WTC11 (cell line): ENCODE measurements at regions not wholly inside any gene's neighbourhood (a gene's known extent, or its start where the extent isn't known, plus 50 kb on each side); places are given as distances from the start of the nearest gene placed in this dataset.

Source experiments
- ATAC-seq: fragments of 200-7000 bp; cut with Tn5 transposase; 2 replicates; pipeline ENCODE4 v1.10.0; 2021; ENCODE audit warnings: mild to moderate bottlenecking, moderate library complexity
- CTCF ChIA-PET: fragments of 300-600 bp; sonication (Branson Sonifier 250); formaldehyde crosslinking; loops from one replicate; lab custom pipeline; 2021; ENCODE audit warnings: antibody characterized with exemption; lab: Charles Lee
- POLR2A ChIA-PET: fragments of 350-600 bp; sonication (Branson Sonifier 250); formaldehyde crosslinking; loops from one replicate; lab custom pipeline; 2021; ENCODE audit warnings: antibody characterized with exemption; lab: Charles Lee
- DNase-seq: peaks from one replicate; pipeline ENCODE4 v3.0.0; 2021; ENCODE audit warnings: low spot score
- H3K27ac Mint-ChIP-seq: 2 replicates; pipeline ENCODE4 v1.8.0; 2021; ENCODE audit warnings: mixed read lengths
- H3K27me3 Mint-ChIP-seq: 2 replicates; pipeline ENCODE4 v1.8.0; 2021; ENCODE audit warnings: low read depth, mild to moderate bottlenecking, moderate library complexity, mixed read lengths
- H3K36me3 Mint-ChIP-seq: 2 replicates; pipeline ENCODE4 v1.8.0; 2021; ENCODE audit warnings: mixed read lengths
- H3K4me1 Mint-ChIP-seq: 2 replicates; pipeline ENCODE4 v1.8.0; 2022; ENCODE audit warnings: mixed read lengths
- H3K4me3 Mint-ChIP-seq: 2 replicates; pipeline ENCODE4 v1.8.0; 2021; ENCODE audit warnings: mild to moderate bottlenecking, moderate library complexity, mixed read lengths
- H3K9me3 Mint-ChIP-seq: 2 replicates; pipeline ENCODE4 v1.8.0; 2021; ENCODE audit warnings: mixed read lengths
- FOXJ3 ChIP-seq: sonication (generic); formaldehyde crosslinking; IDR thresholded peaks from 2 replicates; pipeline ENCODE4 v1.9.0; 2021; ENCODE audit warnings: missing genetic modification reagents, mild to moderate bottlenecking, borderline replicate concordance
- GRHL2 ChIP-seq: fragments of 250-450 bp; sonication (Bioruptor Pico); IDR thresholded peaks from 2 replicates; pipeline ENCODE4 v1.8.0; 2022; ENCODE audit warnings: mild to moderate bottlenecking, moderate library complexity; ENCODE audit not compliant: insufficient replicate concordance, severe bottlenecking
- MYBL2 ChIP-seq: sonication (generic); formaldehyde crosslinking; IDR thresholded peaks from 2 replicates; pipeline ENCODE4 v1.8.1; 2023; ENCODE audit warnings: mild to moderate bottlenecking, moderate library complexity, missing genetic modification reagents
- TEAD4 ChIP-seq: sonication (generic); formaldehyde crosslinking; IDR thresholded peaks from 2 replicates; pipeline ENCODE4 v1.8.0; 2022; ENCODE audit warnings: mild to moderate bottlenecking, missing genetic modification reagents
- ZNF121 ChIP-seq: sonication (generic); formaldehyde crosslinking; IDR thresholded peaks from 2 replicates; pipeline ENCODE4 v1.8.0; 2023; ENCODE audit warnings: missing genetic modification reagents
- ZNF219 ChIP-seq: sonication (generic); formaldehyde crosslinking; IDR thresholded peaks from 2 replicates; pipeline ENCODE4 v1.8.0; 2023; ENCODE audit warnings: missing genetic modification reagents, mild to moderate bottlenecking, borderline replicate concordance
- ZNF317 ChIP-seq: sonication (generic); formaldehyde crosslinking; IDR thresholded peaks from 2 replicates; pipeline ENCODE4 v1.8.1; 2023; ENCODE audit warnings: low read depth, mild to moderate bottlenecking, moderate library complexity, missing genetic modification reagents, borderline replicate concordance
- ZNF416 ChIP-seq: fragments of 250-450 bp; sonication (Bioruptor Pico); IDR thresholded peaks from 2 replicates; pipeline ENCODE4 v1.9.0; 2021; ENCODE audit warnings: mild to moderate bottlenecking, inconsistent platforms
- TF ChIP-seq, protein P1 (sequence below): sonication (generic); formaldehyde crosslinking; IDR thresholded peaks from 2 replicates; pipeline ENCODE4 v1.8.1; 2023; ENCODE audit warnings: mild to moderate bottlenecking, missing genetic modification reagents, borderline replicate concordance
- TF ChIP-seq, protein P2 (sequence below): sonication (generic); formaldehyde crosslinking; IDR thresholded peaks from 2 replicates; pipeline ENCODE4 v1.8.1; 2023; ENCODE audit warnings: mild to moderate bottlenecking, missing genetic modification reagents, moderate library complexity
- TF ChIP-seq, protein P3 (sequence below): sonication (generic); formaldehyde crosslinking; IDR thresholded peaks from 2 replicates; pipeline ENCODE4 v1.8.1; 2022; ENCODE audit warnings: low read depth, mild to moderate bottlenecking, moderate library complexity, missing genetic modification reagents, borderline replicate concordance
- TF ChIP-seq, protein P4 (sequence below): sonication (generic); formaldehyde crosslinking; IDR thresholded peaks from 2 replicates; pipeline ENCODE4 v1.8.0; 2022; ENCODE audit warnings: mild to moderate bottlenecking, missing genetic modification reagents
- TF ChIP-seq, protein P5 (sequence below): sonication (generic); formaldehyde crosslinking; IDR thresholded peaks from 2 replicates; pipeline ENCODE4 v1.8.0; 2023; ENCODE audit warnings: mild to moderate bottlenecking, missing genetic modification reagents
- TF ChIP-seq, protein P6 (sequence below): sonication (generic); formaldehyde crosslinking; IDR thresholded peaks from 2 replicates; pipeline ENCODE4 v1.8.0; 2022; ENCODE audit warnings: mild to moderate bottlenecking, missing genetic modification reagents
- TF ChIP-seq, protein P7 (sequence below): fragments of 250-450 bp; sonication (Bioruptor Pico); IDR thresholded peaks from 2 replicates; pipeline ENCODE4 v1.9.0; 2021; ENCODE audit warnings: mild to moderate bottlenecking
- TF ChIP-seq, protein P8 (sequence below): sonication (generic); formaldehyde crosslinking; IDR thresholded peaks from 2 replicates; pipeline ENCODE4 v1.8.0; 2022; ENCODE audit warnings: mild to moderate bottlenecking, missing genetic modification reagents
- TF ChIP-seq, protein P9 (sequence below): fragments of 200-600 bp; IDR thresholded peaks from 2 replicates; pipeline ENCODE4 v1.8.0; 2022; ENCODE audit warnings: antibody characterized with exemption

DNA sequence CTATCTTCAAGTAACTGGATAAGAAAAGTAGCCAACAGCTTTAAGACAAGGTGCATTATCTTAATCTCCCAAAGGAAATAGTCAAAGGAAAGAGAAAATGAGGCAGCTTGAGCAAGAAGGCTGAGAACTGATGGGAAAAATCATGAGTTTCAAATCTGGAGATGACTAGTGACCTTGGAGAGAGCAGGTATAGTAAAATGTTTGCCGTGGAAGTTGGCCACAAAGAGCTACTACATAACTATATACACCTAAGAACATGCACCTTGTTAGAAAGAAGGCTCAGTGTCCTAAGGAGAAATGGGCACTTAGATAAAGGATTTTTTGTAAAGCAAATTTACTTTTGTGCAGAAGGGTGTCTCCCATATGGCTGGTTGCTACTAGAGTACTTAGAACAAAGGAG lies 80.8 kb upstream of the FSHB start:
- Mint-ChIP-seq H3K4me3 (no peak overlapping the region), H3K27me3 (peaks cover 47% of the 10 kb centered on the region), H3K9me3 (no peaks in the 10 kb centered on the region), H3K4me1 (peaks cover 9% of the 10 kb centered on the region), H3K36me3 (no peaks in the 10 kb centered on the region), H3K27ac (no peak overlapping the region)
- ATAC-seq (no peak), DNase-seq (no peak)
- ChIA-PET POLR2A (no interaction called here), CTCF (interaction anchor here (5.9 kb wide), 1 partner anchor 21 kb away, joined by 39 read pairs; no protein-coding TSS in a partner anchor)
- TF ChIP-seq, protein P1, sequence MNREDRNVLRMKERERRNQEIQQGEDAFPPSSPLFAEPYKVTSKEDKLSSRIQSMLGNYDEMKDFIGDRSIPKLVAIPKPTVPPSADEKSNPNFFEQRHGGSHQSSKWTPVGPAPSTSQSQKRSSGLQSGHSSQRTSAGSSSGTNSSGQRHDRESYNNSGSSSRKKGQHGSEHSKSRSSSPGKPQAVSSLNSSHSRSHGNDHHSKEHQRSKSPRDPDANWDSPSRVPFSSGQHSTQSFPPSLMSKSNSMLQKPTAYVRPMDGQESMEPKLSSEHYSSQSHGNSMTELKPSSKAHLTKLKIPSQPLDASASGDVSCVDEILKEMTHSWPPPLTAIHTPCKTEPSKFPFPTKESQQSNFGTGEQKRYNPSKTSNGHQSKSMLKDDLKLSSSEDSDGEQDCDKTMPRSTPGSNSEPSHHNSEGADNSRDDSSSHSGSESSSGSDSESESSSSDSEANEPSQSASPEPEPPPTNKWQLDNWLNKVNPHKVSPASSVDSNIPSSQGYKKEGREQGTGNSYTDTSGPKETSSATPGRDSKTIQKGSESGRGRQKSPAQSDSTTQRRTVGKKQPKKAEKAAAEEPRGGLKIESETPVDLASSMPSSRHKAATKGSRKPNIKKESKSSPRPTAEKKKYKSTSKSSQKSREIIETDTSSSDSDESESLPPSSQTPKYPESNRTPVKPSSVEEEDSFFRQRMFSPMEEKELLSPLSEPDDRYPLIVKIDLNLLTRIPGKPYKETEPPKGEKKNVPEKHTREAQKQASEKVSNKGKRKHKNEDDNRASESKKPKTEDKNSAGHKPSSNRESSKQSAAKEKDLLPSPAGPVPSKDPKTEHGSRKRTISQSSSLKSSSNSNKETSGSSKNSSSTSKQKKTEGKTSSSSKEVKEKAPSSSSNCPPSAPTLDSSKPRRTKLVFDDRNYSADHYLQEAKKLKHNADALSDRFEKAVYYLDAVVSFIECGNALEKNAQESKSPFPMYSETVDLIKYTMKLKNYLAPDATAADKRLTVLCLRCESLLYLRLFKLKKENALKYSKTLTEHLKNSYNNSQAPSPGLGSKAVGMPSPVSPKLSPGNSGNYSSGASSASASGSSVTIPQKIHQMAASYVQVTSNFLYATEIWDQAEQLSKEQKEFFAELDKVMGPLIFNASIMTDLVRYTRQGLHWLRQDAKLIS (CRISPR knock-in tag), result no peak
- TF ChIP-seq MYBL2 (CRISPR knock-in tag) (no peak), ZNF121 (CRISPR knock-in tag) (no peak), ZNF219 (CRISPR knock-in tag) (no peak), ZNF317 (CRISPR knock-in tag) (no peak), TEAD4 (CRISPR knock-in tag) (no peak), ZNF416 (CRISPR knock-in tag) (no peak), FOXJ3 (CRISPR knock-in tag) (no peak), GRHL2 (no peak)
- TF ChIP-seq, protein P2, sequence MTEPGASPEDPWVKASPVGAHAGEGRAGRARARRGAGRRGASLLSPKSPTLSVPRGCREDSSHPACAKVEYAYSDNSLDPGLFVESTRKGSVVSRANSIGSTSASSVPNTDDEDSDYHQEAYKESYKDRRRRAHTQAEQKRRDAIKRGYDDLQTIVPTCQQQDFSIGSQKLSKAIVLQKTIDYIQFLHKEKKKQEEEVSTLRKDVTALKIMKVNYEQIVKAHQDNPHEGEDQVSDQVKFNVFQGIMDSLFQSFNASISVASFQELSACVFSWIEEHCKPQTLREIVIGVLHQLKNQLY (CRISPR knock-in tag), result no peak
- TF ChIP-seq, protein P3, sequence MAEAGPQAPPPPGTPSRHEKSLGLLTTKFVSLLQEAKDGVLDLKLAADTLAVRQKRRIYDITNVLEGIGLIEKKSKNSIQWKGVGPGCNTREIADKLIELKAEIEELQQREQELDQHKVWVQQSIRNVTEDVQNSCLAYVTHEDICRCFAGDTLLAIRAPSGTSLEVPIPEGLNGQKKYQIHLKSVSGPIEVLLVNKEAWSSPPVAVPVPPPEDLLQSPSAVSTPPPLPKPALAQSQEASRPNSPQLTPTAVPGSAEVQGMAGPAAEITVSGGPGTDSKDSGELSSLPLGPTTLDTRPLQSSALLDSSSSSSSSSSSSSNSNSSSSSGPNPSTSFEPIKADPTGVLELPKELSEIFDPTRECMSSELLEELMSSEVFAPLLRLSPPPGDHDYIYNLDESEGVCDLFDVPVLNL (CRISPR knock-in tag), result no peak
- TF ChIP-seq, protein P4, sequence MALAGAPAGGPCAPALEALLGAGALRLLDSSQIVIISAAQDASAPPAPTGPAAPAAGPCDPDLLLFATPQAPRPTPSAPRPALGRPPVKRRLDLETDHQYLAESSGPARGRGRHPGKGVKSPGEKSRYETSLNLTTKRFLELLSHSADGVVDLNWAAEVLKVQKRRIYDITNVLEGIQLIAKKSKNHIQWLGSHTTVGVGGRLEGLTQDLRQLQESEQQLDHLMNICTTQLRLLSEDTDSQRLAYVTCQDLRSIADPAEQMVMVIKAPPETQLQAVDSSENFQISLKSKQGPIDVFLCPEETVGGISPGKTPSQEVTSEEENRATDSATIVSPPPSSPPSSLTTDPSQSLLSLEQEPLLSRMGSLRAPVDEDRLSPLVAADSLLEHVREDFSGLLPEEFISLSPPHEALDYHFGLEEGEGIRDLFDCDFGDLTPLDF (CRISPR knock-in tag), result no peak
- TF ChIP-seq, protein P5, sequence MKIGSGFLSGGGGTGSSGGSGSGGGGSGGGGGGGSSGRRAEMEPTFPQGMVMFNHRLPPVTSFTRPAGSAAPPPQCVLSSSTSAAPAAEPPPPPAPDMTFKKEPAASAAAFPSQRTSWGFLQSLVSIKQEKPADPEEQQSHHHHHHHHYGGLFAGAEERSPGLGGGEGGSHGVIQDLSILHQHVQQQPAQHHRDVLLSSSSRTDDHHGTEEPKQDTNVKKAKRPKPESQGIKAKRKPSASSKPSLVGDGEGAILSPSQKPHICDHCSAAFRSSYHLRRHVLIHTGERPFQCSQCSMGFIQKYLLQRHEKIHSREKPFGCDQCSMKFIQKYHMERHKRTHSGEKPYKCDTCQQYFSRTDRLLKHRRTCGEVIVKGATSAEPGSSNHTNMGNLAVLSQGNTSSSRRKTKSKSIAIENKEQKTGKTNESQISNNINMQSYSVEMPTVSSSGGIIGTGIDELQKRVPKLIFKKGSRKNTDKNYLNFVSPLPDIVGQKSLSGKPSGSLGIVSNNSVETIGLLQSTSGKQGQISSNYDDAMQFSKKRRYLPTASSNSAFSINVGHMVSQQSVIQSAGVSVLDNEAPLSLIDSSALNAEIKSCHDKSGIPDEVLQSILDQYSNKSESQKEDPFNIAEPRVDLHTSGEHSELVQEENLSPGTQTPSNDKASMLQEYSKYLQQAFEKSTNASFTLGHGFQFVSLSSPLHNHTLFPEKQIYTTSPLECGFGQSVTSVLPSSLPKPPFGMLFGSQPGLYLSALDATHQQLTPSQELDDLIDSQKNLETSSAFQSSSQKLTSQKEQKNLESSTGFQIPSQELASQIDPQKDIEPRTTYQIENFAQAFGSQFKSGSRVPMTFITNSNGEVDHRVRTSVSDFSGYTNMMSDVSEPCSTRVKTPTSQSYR (CRISPR knock-in tag), result no peak
- TF ChIP-seq, protein P6, sequence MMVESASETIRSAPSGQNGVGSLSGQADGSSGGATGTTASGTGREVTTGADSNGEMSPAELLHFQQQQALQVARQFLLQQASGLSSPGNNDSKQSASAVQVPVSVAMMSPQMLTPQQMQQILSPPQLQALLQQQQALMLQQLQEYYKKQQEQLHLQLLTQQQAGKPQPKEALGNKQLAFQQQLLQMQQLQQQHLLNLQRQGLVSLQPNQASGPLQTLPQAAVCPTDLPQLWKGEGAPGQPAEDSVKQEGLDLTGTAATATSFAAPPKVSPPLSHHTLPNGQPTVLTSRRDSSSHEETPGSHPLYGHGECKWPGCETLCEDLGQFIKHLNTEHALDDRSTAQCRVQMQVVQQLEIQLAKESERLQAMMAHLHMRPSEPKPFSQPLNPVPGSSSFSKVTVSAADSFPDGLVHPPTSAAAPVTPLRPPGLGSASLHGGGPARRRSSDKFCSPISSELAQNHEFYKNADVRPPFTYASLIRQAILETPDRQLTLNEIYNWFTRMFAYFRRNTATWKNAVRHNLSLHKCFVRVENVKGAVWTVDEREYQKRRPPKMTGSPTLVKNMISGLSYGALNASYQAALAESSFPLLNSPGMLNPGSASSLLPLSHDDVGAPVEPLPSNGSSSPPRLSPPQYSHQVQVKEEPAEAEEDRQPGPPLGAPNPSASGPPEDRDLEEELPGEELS (CRISPR knock-in tag), result no peak
- TF ChIP-seq, protein P7, sequence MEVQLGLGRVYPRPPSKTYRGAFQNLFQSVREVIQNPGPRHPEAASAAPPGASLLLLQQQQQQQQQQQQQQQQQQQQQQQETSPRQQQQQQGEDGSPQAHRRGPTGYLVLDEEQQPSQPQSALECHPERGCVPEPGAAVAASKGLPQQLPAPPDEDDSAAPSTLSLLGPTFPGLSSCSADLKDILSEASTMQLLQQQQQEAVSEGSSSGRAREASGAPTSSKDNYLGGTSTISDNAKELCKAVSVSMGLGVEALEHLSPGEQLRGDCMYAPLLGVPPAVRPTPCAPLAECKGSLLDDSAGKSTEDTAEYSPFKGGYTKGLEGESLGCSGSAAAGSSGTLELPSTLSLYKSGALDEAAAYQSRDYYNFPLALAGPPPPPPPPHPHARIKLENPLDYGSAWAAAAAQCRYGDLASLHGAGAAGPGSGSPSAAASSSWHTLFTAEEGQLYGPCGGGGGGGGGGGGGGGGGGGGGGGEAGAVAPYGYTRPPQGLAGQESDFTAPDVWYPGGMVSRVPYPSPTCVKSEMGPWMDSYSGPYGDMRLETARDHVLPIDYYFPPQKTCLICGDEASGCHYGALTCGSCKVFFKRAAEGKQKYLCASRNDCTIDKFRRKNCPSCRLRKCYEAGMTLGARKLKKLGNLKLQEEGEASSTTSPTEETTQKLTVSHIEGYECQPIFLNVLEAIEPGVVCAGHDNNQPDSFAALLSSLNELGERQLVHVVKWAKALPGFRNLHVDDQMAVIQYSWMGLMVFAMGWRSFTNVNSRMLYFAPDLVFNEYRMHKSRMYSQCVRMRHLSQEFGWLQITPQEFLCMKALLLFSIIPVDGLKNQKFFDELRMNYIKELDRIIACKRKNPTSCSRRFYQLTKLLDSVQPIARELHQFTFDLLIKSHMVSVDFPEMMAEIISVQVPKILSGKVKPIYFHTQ (CRISPR knock-in tag), result no peak
- TF ChIP-seq, protein P8, sequence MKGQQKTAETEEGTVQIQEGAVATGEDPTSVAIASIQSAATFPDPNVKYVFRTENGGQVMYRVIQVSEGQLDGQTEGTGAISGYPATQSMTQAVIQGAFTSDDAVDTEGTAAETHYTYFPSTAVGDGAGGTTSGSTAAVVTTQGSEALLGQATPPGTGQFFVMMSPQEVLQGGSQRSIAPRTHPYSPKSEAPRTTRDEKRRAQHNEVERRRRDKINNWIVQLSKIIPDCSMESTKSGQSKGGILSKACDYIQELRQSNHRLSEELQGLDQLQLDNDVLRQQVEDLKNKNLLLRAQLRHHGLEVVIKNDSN (CRISPR knock-in tag), result no peak
- TF ChIP-seq, protein P9, sequence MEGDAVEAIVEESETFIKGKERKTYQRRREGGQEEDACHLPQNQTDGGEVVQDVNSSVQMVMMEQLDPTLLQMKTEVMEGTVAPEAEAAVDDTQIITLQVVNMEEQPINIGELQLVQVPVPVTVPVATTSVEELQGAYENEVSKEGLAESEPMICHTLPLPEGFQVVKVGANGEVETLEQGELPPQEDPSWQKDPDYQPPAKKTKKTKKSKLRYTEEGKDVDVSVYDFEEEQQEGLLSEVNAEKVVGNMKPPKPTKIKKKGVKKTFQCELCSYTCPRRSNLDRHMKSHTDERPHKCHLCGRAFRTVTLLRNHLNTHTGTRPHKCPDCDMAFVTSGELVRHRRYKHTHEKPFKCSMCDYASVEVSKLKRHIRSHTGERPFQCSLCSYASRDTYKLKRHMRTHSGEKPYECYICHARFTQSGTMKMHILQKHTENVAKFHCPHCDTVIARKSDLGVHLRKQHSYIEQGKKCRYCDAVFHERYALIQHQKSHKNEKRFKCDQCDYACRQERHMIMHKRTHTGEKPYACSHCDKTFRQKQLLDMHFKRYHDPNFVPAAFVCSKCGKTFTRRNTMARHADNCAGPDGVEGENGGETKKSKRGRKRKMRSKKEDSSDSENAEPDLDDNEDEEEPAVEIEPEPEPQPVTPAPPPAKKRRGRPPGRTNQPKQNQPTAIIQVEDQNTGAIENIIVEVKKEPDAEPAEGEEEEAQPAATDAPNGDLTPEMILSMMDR, result no peak
